BJ (cell line): ENCODE measurements at regions not wholly inside any gene's neighbourhood (a gene's known extent, or its start where the extent isn't known, plus 50 kb on each side); places are given as distances from the start of the nearest gene placed in this dataset.

Source experiments
- CTCF ChIA-PET: fragments of 350-600 bp; formaldehyde crosslinking; extraction: SDS; loops from one replicate; lab custom pipeline; 2021; ENCODE audit warnings: antibody characterized with exemption, inconsistent platforms; lab: Yijun Ruan, JAX
- POLR2A ChIA-PET: fragments of 300-600 bp; sonication (Branson Sonifier 250); formaldehyde crosslinking; extraction: SDS; loops from one replicate; lab custom pipeline; 2021; ENCODE audit warnings: antibody characterized with exemption; lab: Charles Lee
- DNase-seq: peaks from one replicate; pipeline ENCODE4 v3.0.0-alpha.2; 2011; ENCODE audit warnings: low read depth
- H3K27me3 ChIP-seq: 2 replicates; pipeline ENCODE4 v1.6.0; 2011; ENCODE audit warnings: low read length; ENCODE audit not compliant: control insufficient read depth, insufficient read depth
- H3K36me3 ChIP-seq: 2 replicates; pipeline ENCODE4 v1.5.1; 2011; ENCODE audit warnings: low read length; ENCODE audit not compliant: control insufficient read depth, insufficient read depth
- H3K4me3 ChIP-seq: 2 replicates; pipeline ENCODE4 v1.5.1; 2011; ENCODE audit warnings: low read depth, mild to moderate bottlenecking, control low read depth, low read length
- CTCF ChIP-seq: IDR thresholded peaks from 2 replicates; pipeline ENCODE4 v1.5.1; 2011; ENCODE audit warnings: low read depth, mild to moderate bottlenecking, control low read depth, inconsistent platforms, low read length, moderate library complexity; ENCODE audit not compliant: insufficient read depth

DNA sequence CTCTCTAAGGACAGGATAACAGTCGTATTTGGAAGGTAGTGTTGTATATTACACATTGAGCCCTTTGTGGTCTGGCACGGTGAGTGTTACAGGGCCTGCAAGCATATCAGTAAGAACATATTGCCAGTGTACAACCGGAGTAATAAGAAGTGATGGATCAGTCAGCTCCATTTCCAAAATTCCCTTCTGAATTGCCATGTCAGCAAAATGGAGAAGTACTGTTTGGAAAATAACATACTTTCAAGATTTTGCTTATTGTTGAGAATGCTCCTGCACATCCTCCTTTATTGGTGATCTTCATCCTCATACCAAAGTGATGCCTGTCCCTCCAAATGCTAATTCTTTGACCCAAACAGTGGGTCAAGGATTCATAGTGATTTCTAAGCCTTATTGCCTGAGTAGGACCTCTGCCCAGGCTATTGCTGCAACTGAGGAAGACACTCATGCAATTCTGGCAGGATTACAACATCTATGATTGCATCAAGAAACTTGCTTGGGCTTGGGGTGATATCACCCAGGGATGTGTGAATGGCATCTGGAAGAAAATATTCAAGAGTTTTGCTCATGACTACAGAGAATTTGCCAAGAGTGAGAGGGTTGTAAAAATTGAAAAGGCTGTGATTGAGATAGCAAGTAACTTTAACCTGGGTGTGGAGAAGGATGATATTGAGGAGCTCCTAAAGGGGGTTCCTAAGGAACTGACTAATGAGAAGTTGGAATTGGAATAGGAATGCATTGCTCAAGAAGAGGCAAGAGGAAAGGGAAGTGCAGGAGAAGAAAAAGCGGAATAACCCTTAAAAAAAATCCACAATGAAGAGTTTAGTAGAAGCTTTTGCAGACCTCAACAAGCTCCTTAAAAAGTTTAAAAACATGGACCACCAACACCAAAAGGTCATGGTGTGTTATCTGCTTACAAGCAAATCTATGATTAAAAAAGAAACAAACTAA is 452.2 kb upstream of the SORCS1 start:
- H3K36me3 ChIP-seq: no peaks in the 10 kb centered on the region
- TF ChIP-seq CTCF: no peak
- ChIA-PET CTCF (no interaction called here), POLR2A (interaction anchor here (0.6 kb wide), 1 partner anchor 14 kb away, joined by 3 read pairs; no protein-coding TSS in a partner anchor)
- H3K27me3 ChIP-seq: no peaks in the 10 kb centered on the region
- peak; percentile 7 for DNase-seq
- H3K4me3 ChIP-seq: no peak overlapping the region

- ChIA-PET POLR2A (interaction anchor here (0.6 kb wide), 1 partner anchor 14 kb away, joined by 3 read pairs; no protein-coding TSS in a partner anchor), CTCF (no interaction called here)
- Histone ChIP-seq H3K36me3 (no peaks in the 10 kb centered on the region), H3K4me3 (no peak overlapping the region), H3K27me3 (no peaks in the 10 kb centered on the region)
- no peak for TF ChIP-seq CTCF
- DNase-seq: no peak
These were observed 451.5 kb upstream of the SORCS1 start for GRCh38 chr10:107616031-107616430.

- no peaks in the 10 kb centered on the region for H3K27me3 ChIP-seq
- DNase-seq: peak; percentile 6
- CTCF ChIA-PET: no interaction called here
- no peaks in the 10 kb centered on the region for H3K36me3 ChIP-seq
- TF ChIP-seq CTCF: no peak
- POLR2A ChIA-PET: no interaction called here
- no peak overlapping the region for H3K4me3 ChIP-seq
These were observed 450.6 kb upstream of the SORCS1 start for GRCh38 chr10:107614939-107615685.

DNA sequence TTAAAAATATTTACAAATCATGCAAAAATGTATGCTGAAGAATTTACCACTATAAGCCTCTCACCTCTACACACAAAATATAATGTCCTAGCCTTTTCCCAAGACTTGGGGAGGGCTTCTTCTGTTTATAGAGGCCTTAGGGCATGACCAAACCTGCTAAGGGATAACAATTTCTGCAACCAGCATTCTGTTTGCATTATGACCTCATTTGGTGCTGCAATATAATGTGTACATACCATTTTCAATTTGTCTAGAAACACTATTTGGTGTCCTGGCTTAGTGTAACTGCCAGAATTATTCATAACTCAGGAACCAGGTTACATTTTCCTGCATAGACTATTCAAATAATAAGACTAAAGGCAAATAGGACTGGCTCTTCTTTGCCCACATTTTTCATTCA is 446.6 kb upstream of the SORCS1 start:
- no peak for DNase-seq
- ChIA-PET POLR2A (no interaction called here), CTCF (no interaction called here)

More for the DNA sequence above, 446.6 kb upstream of the SORCS1 start:
- Histone ChIP-seq H3K36me3 (no peaks in the 10 kb centered on the region), H3K4me3 (no peak overlapping the region), H3K27me3 (no peaks in the 10 kb centered on the region)
- no peak for TF ChIP-seq CTCF
